Gastrocnemius medialis (tissue), 4 donors: ENCODE measurements at regions not wholly inside any gene's neighbourhood (a gene's known extent, or its start where the extent isn't known, plus 50 kb on each side); places are given as distances from the start of the nearest gene placed in this dataset.
A peak's percentile ranks its signal among the peaks of the same experiment; 100 is the strongest.

ENCODE experiments used
- ATAC-seq, 2 donors: fragments of 150-250 bp; one replicate each; pipeline ENCODE4 v1.9.1; 2016
- DNase-seq, 2 donors: peaks; one replicate each; pipeline ENCODE4 v3.0.0-alpha.2; 2019
- H3K27ac ChIP-seq, 4 donors: fragments of 200-600 bp; sonication (generic); 1 replicate in 1 of 4; 2 replicates in 3 of 4; pipeline ENCODE4 v1.5.1; 2016 to 2018; ENCODE audit warnings: mild to moderate bottlenecking in 2 of 4, moderate library complexity in 1 of 4
- H3K27me3 ChIP-seq, 3 donors: fragments of 200-600 bp; sonication (generic) in 2 of 3; 1 replicate in 1 of 3; 2 replicates in 2 of 3; pipeline versions ENCODE4 v1.5.1 to v1.6.0; 2016 to 2019; ENCODE audit warnings: mild to moderate bottlenecking in 1 of 3, moderate library complexity in 1 of 3
- H3K36me3 ChIP-seq, 2 donors: fragments of 200-600 bp; sonication (generic) in 1 of 2; one replicate each; pipeline ENCODE4 v1.5.1; 2017 to 2018
- H3K4me1 ChIP-seq, 2 donors: fragments of 200-600 bp; sonication (generic) in 1 of 2; one replicate each; pipeline ENCODE4 v1.5.1; 2016 to 2017; ENCODE audit warnings: mild to moderate bottlenecking in 2 of 2
- H3K4me3 ChIP-seq, 4 donors: fragments of 200-600 bp; sonication (generic) in 3 of 4; 1 replicate in 1 of 4; 2 replicates in 3 of 4; pipeline ENCODE4 v1.5.1; 2016 to 2019; ENCODE audit warnings: mild to moderate bottlenecking in 2 of 4
- H3K9me3 ChIP-seq, 3 donors: fragments of 200-600 bp; sonication (generic) in 2 of 3; 1 replicate in 1 of 3; 2 replicates in 2 of 3; pipeline ENCODE4 v1.5.1; 2016 to 2019
- CTCF ChIP-seq, 5 experiments: fragments of 450-650 bp in 3 of 5; fragments of 200-600 bp in 2 of 5; sonication (generic) in 2 of 5; IDR thresholded peaks in 4 of 5; conservative IDR thresholded peaks in 1 of 5; 1 replicate in 4 of 5; 2 replicates in 1 of 5; pipeline ENCODE4 v1.5.1; 2016 to 2019; ENCODE audit warnings: antibody characterized with exemption in 5 of 5, mild to moderate bottlenecking in 3 of 5, moderate library complexity in 3 of 5
- POLR2A ChIP-seq, 2 donors: fragments of 450-650 bp; IDR thresholded peaks; one replicate each; pipeline ENCODE4 v1.6.1; 2017; ENCODE audit warnings: antibody characterized with exemption in 2 of 2, mild to moderate bottlenecking in 2 of 2, moderate library complexity in 2 of 2
- in situ Hi-C, 4 donors: fragments of 200-750 bp; cut with MboI; loops; one replicate each; pipeline versions ENCODE4 v1.15.0 to v1.8.0; 2017; ENCODE audit warnings: low sequenced_read_pairs in 4 of 4
- intact Hi-C: fragments of 100-400 bp; cut with DNase I; formaldehyde crosslinking; loops from one replicate; pipeline ENCODE4 v1.15.1; 2023; ENCODE audit warnings: low total_unique reads

- in situ Hi-C loops (loop anchor here in 1 of 4 donors (25.0 kb wide), 1 partner anchor 104 kb away; no protein-coding TSS in a partner anchor), intact Hi-C loops (no loop called here)
- no peak for ATAC-seq
- peaks cover 8 to 18% of the 10 kb centered on the region in 2 donors for H3K4me1 ChIP-seq
- H3K27me3 ChIP-seq: no peaks in the 10 kb centered on the region
- TF ChIP-seq POLR2A (IDR thresholded peaks at IDR 0.05) (no peak), CTCF (IDR thresholded peaks at IDR 0.05 in 4 of 5, conservative IDR thresholded peaks at IDR 0.05 in 1 of 5) (no peak)
- no peak overlapping the region for H3K4me3 ChIP-seq
- H3K27ac ChIP-seq: no peak overlapping the region
- no peaks in the 10 kb centered on the region for H3K36me3 ChIP-seq
- H3K9me3 ChIP-seq: no peaks in the 10 kb centered on the region
- DNase-seq: no peak
These were observed 230.9 kb upstream of the IRF2BP2 start for GRCh38 chr1:234840843-234841242.

- intact Hi-C loops (no loop called here), in situ Hi-C loops (loop anchor here in 1 of 4 donors (25.0 kb wide), 1 partner anchor 103 kb away; no protein-coding TSS in a partner anchor)
- TF ChIP-seq POLR2A (IDR thresholded peaks at IDR 0.05): no peak
- no peak for TF ChIP-seq CTCF (IDR thresholded peaks at IDR 0.05 in 4 of 5, conservative IDR thresholded peaks at IDR 0.05 in 1 of 5)
- Histone ChIP-seq H3K36me3 (no peaks in the 10 kb centered on the region), H3K4me1 (peaks cover 8 to 16% of the 10 kb centered on the region in 2 donors), H3K4me3 (no peak overlapping the region), H3K9me3 (no peaks in the 10 kb centered on the region), H3K27ac (no peak overlapping the region), H3K27me3 (no peaks in the 10 kb centered on the region)
- ATAC-seq (peak; percentile 57 to 73), DNase-seq (no peak)
These were observed 230.3 kb upstream of the IRF2BP2 start for GRCh38 chr1:234840253-234840652.

GRCh38 chr1:234839663-234840062 lies 229.7 kb upstream of the IRF2BP2 start:
- H3K27me3 ChIP-seq: no peaks in the 10 kb centered on the region
- H3K27ac ChIP-seq: no peak overlapping the region
- no peak for TF ChIP-seq POLR2A (IDR thresholded peaks at IDR 0.05)
- no peak for TF ChIP-seq CTCF (IDR thresholded peaks at IDR 0.05 in 4 of 5, conservative IDR thresholded peaks at IDR 0.05 in 1 of 5)
- peaks cover 8 to 13% of the 10 kb centered on the region in 2 donors for H3K4me1 ChIP-seq
- no peaks in the 10 kb centered on the region for H3K36me3 ChIP-seq
- DNase-seq (no peak), ATAC-seq (no peak)
- in situ Hi-C loops (loop anchor here in 1 of 4 donors (25.0 kb wide), 1 partner anchor 102 kb away; no protein-coding TSS in a partner anchor), intact Hi-C loops (no loop called here)
- H3K4me3 ChIP-seq: no peak overlapping the region
- H3K9me3 ChIP-seq: no peaks in the 10 kb centered on the region

- H3K27ac ChIP-seq: no peak overlapping the region
- TF ChIP-seq POLR2A (IDR thresholded peaks at IDR 0.05) (no peak), CTCF (IDR thresholded peaks at IDR 0.05 in 4 of 5, conservative IDR thresholded peaks at IDR 0.05 in 1 of 5) (no peak)
- DNase-seq: no peak
- intact Hi-C loops: no loop called here
- no peak overlapping the region for H3K4me3 ChIP-seq
- H3K9me3 ChIP-seq: no peaks in the 10 kb centered on the region
- no peak for ATAC-seq
- H3K36me3 ChIP-seq: no peaks in the 10 kb centered on the region
- in situ Hi-C loops: loop anchor here in 1 of 4 donors (25.0 kb wide), 1 partner anchor 102 kb away; no protein-coding TSS in a partner anchor
- H3K4me1 ChIP-seq: peaks cover 8 to 13% of the 10 kb centered on the region in 2 donors
- no peaks in the 10 kb centered on the region for H3K27me3 ChIP-seq
These were observed 228.8 kb upstream of the IRF2BP2 start for GRCh38 chr1:234838820-234839219.

- intact Hi-C loops (no loop called here), in situ Hi-C loops (loop anchor here in 1 of 4 donors (25.0 kb wide), 1 partner anchor 101 kb away; no protein-coding TSS in a partner anchor)
These were observed 228.2 kb upstream of the IRF2BP2 start for GRCh38 chr1:234838182-234838581.

More at GRCh38 chr1:234838182-234838581, 228.2 kb upstream of the IRF2BP2 start:
- H3K27ac ChIP-seq: no peak overlapping the region
- no peak overlapping the region for H3K4me3 ChIP-seq
- H3K4me1 ChIP-seq: peaks cover 6 to 13% of the 10 kb centered on the region in 2 donors
- TF ChIP-seq CTCF (IDR thresholded peaks at IDR 0.05 in 4 of 5, conservative IDR thresholded peaks at IDR 0.05 in 1 of 5) (no peak), POLR2A (IDR thresholded peaks at IDR 0.05) (no peak)
- no peak for ATAC-seq
- H3K27me3 ChIP-seq: no peaks in the 10 kb centered on the region
- no peak for DNase-seq
- H3K36me3 ChIP-seq: no peaks in the 10 kb centered on the region
- no peaks in the 10 kb centered on the region for H3K9me3 ChIP-seq
